Esophagus (tissue), 2 donors: ENCODE measurements at regions not wholly inside any gene's neighbourhood (a gene's known extent, or its start where the extent isn't known, plus 50 kb on each side); places are given as distances from the start of the nearest gene placed in this dataset.

Experiments used
- H3K27ac ChIP-seq, 2 donors: one replicate each; pipeline ENCODE4 v1.5.1; 2013; ENCODE audit warnings: low read depth in 2 of 2, mild to moderate bottlenecking in 2 of 2, inconsistent platforms in 1 of 2, low read length in 1 of 2, moderate library complexity in 1 of 2
- H3K27me3 ChIP-seq, 2 donors: one replicate each; pipeline ENCODE4 v1.6.1; 2013; ENCODE audit warnings: low read length in 2 of 2, control low read depth in 1 of 2, mild to moderate bottlenecking in 1 of 2; ENCODE audit not compliant: insufficient read depth in 2 of 2, control insufficient read depth in 1 of 2
- H3K36me3 ChIP-seq, 2 donors: one replicate each; pipeline ENCODE4 v1.6.1; 2013; ENCODE audit warnings: low read length in 1 of 2; ENCODE audit not compliant: control insufficient read depth in 2 of 2, insufficient read depth in 2 of 2
- H3K4me1 ChIP-seq, 2 donors: one replicate each; pipeline ENCODE4 v1.6.1; 2013; ENCODE audit warnings: low read length in 1 of 2; ENCODE audit not compliant: control insufficient read depth in 2 of 2, insufficient read depth in 2 of 2
- H3K4me3 ChIP-seq, 2 donors: one replicate each; pipeline ENCODE4 v1.5.1; 2013; ENCODE audit warnings: low read length in 2 of 2, mild to moderate bottlenecking in 2 of 2, low read depth in 1 of 2, moderate library complexity in 1 of 2
- H3K9me3 ChIP-seq, 2 donors: one replicate each; pipeline ENCODE4 v1.6.1; 2013; ENCODE audit warnings: mild to moderate bottlenecking in 2 of 2, low read depth in 1 of 2, low read length in 1 of 2, moderate library complexity in 1 of 2; ENCODE audit not compliant: control insufficient read depth in 2 of 2, insufficient read depth in 1 of 2
- WGBS, 2 donors: extraction: QIAGEN DNeasy Blood & Tissue Kit; methylation state at CpG; one replicate each; pipeline ENCODE4 v1.1.7; 2013; 5-methylcytosine and 5-hydroxymethylcytosine counted together
- donor health status: healthy with polysubstance abuse.
- donor health status: Bipolar disorder and iron deficiency.

- whole genome bisulfite sequencing, 2 donors = 80 to 82% methylated on average over 4 of the region's 4 CpGs
- Histone ChIP-seq H3K9me3 (no peaks in the 10 kb centered on the region), H3K27me3 (no peaks in the 10 kb centered on the region), H3K36me3 (no peaks in the 10 kb centered on the region), H3K4me1 (peaks cover 2 to 7% of the 10 kb centered on the region in 2 donors), H3K4me3 (no peak overlapping the region), H3K27ac (peak overlapping the region in 1 of 2 donors; percentile 90)
Measured at GRCh38 chr3:177595530-177596188, 398.4 kb upstream of the TBL1XR1 start.

GRCh38 chr3:177596248-177596815 lies 399.1 kb upstream of the TBL1XR1 start:
- H3K27ac ChIP-seq = peak overlapping the region; percentile 81 to 90

GRCh38 chr3:177596816-177597271 lies 399.6 kb upstream of the TBL1XR1 start:
- peaks cover 2% of the 10 kb centered on the region in 2 donors for H3K4me1 ChIP-seq
- WGBS, 2 donors = 44 to 59% methylated on average over 1 of the region's 1 CpG
- no peaks in the 10 kb centered on the region for H3K27me3 ChIP-seq
- H3K9me3 ChIP-seq = no peaks in the 10 kb centered on the region
- peak overlapping the region; percentile 90 to 93 for H3K27ac ChIP-seq
- no peak overlapping the region for H3K4me3 ChIP-seq
- no peaks in the 10 kb centered on the region for H3K36me3 ChIP-seq

More at GRCh38 chr3:177596248-177596815, 399.1 kb upstream of the TBL1XR1 start:
- no peak overlapping the region for H3K4me3 ChIP-seq
- WGBS, 2 donors = 39 to 43% methylated on average over 3 of the region's 3 CpGs
- no peaks in the 10 kb centered on the region for H3K36me3 ChIP-seq
- H3K4me1 ChIP-seq = peaks cover 2 to 3% of the 10 kb centered on the region in 2 donors
- H3K9me3 ChIP-seq = no peaks in the 10 kb centered on the region
- H3K27me3 ChIP-seq = no peaks in the 10 kb centered on the region

- H3K36me3 ChIP-seq = no peaks in the 10 kb centered on the region
- peaks cover 2% of the 10 kb centered on the region in 2 donors for H3K4me1 ChIP-seq
- no peak overlapping the region for H3K4me3 ChIP-seq
- H3K27ac ChIP-seq = peak overlapping the region; percentile 90 to 93
- WGBS, 2 donors = 8 to 26% methylated on average over 10 of the region's 10 CpGs
- H3K27me3 ChIP-seq = no peaks in the 10 kb centered on the region
- H3K9me3 ChIP-seq = no peaks in the 10 kb centered on the region
Measured at GRCh38 chr3:177597311-177598096, 400.2 kb upstream of the TBL1XR1 start.

GRCh38 chr3:177598097-177598833 lies 401.0 kb upstream of the TBL1XR1 start:
- WGBS, 2 donors = 47 to 55% methylated on average over 4 of the region's 4 CpGs
- Histone ChIP-seq H3K4me3 (no peak overlapping the region), H3K36me3 (no peaks in the 10 kb centered on the region), H3K27ac (peak overlapping the region; percentile 70 to 90), H3K9me3 (no peaks in the 10 kb centered on the region), H3K27me3 (no peaks in the 10 kb centered on the region), H3K4me1 (peaks cover 2% of the 10 kb centered on the region in 2 donors)

GRCh38 chr3:177599326-177599725 lies 402.0 kb upstream of the TBL1XR1 start:
- 30 to 53% methylated on average over 2 of the region's 2 CpGs for whole genome bisulfite sequencing, 2 donors
- Histone ChIP-seq H3K27me3 (no peaks in the 10 kb centered on the region), H3K4me1 (peaks cover 2% of the 10 kb centered on the region in 2 donors), H3K27ac (peak overlapping the region; percentile 50 to 73), H3K36me3 (no peaks in the 10 kb centered on the region), H3K4me3 (no peak overlapping the region), H3K9me3 (no peaks in the 10 kb centered on the region)

- H3K4me1 ChIP-seq = peaks cover 2% of the 10 kb centered on the region in 2 donors
- peak overlapping the region in 1 of 2 donors; percentile 73 for H3K27ac ChIP-seq
- no peaks in the 10 kb centered on the region for H3K27me3 ChIP-seq
- H3K9me3 ChIP-seq = no peaks in the 10 kb centered on the region
- WGBS, 2 donors = 85 to 86% methylated on average over 4 of the region's 4 CpGs
- no peaks in the 10 kb centered on the region for H3K36me3 ChIP-seq
- H3K4me3 ChIP-seq = no peak overlapping the region
Measured at GRCh38 chr3:177599837-177600236, 402.6 kb upstream of the TBL1XR1 start.

GRCh38 chr3:177600411-177600810 lies 403.1 kb upstream of the TBL1XR1 start:
- H3K4me1 ChIP-seq = peaks cover 2% of the 10 kb centered on the region in 2 donors
- H3K9me3 ChIP-seq = no peaks in the 10 kb centered on the region
- peak overlapping the region; percentile 41 to 69 for H3K27ac ChIP-seq
- no peaks in the 10 kb centered on the region for H3K36me3 ChIP-seq
- no peaks in the 10 kb centered on the region for H3K27me3 ChIP-seq
- WGBS, 2 donors = 90 to 94% methylated on average over 2 of the region's 2 CpGs
- H3K4me3 ChIP-seq = no peak overlapping the region

GRCh38 chr3:177601152-177601551 lies 403.9 kb upstream of the TBL1XR1 start:
- no peaks in the 10 kb centered on the region for H3K9me3 ChIP-seq
- peak overlapping the region in 1 of 2 donors; percentile 63 for H3K27ac ChIP-seq
- H3K4me3 ChIP-seq = no peak overlapping the region
- H3K36me3 ChIP-seq = no peaks in the 10 kb centered on the region
- H3K4me1 ChIP-seq = peaks cover 2% of the 10 kb centered on the region in 2 donors
- no peaks in the 10 kb centered on the region for H3K27me3 ChIP-seq
